Mammary epithelial cell (primary cell): ENCODE measurements at regions not wholly inside any gene's neighbourhood (a gene's known extent, or its start where the extent isn't known, plus 50 kb on each side); places are given as distances from the start of the nearest gene placed in this dataset.

Source experiments
- EZH2 ChIP-seq: IDR thresholded peaks from 2 replicates; pipeline ENCODE4 v1.6.1; 2012; ENCODE audit warnings: low read length, inconsistent platforms, borderline replicate concordance
- TF ChIP-seq, protein P1 (sequence below), 2 donors: IDR thresholded peaks in 1 of 2; conservative IDR thresholded peaks in 1 of 2; 2 replicates each; pipeline ENCODE4 v1.5.1; 2011 to 2012; ENCODE audit warnings: inconsistent platforms in 2 of 2, low read length in 2 of 2, mild to moderate bottlenecking in 2 of 2, control low read depth in 1 of 2, low read depth in 1 of 2; ENCODE audit not compliant: insufficient read depth in 1 of 2; ENCODE audit errors: extremely low read depth in 1 of 2

- no peak for TF ChIP-seq EZH2
- TF ChIP-seq, protein P1, sequence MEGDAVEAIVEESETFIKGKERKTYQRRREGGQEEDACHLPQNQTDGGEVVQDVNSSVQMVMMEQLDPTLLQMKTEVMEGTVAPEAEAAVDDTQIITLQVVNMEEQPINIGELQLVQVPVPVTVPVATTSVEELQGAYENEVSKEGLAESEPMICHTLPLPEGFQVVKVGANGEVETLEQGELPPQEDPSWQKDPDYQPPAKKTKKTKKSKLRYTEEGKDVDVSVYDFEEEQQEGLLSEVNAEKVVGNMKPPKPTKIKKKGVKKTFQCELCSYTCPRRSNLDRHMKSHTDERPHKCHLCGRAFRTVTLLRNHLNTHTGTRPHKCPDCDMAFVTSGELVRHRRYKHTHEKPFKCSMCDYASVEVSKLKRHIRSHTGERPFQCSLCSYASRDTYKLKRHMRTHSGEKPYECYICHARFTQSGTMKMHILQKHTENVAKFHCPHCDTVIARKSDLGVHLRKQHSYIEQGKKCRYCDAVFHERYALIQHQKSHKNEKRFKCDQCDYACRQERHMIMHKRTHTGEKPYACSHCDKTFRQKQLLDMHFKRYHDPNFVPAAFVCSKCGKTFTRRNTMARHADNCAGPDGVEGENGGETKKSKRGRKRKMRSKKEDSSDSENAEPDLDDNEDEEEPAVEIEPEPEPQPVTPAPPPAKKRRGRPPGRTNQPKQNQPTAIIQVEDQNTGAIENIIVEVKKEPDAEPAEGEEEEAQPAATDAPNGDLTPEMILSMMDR (conservative IDR thresholded peaks at IDR 0.05 in 1 of 2, IDR thresholded peaks at IDR 0.05 in 1 of 2; ENCODE audit: extremely low read depth in 1 of 2, insufficient read depth in 1 of 2, low read depth in 1 of 2, low read length in 2 of 2), result no peak
Measured at GRCh38 chr5:67459253-67459652, 262.7 kb upstream of the CD180 start.
